ENCODE measurements at regions not wholly inside any gene's neighbourhood (a gene's known extent, or its start where the extent isn't known, plus 50 kb on each side); places are given as distances from the start of the nearest gene placed in this dataset.

DNA sequence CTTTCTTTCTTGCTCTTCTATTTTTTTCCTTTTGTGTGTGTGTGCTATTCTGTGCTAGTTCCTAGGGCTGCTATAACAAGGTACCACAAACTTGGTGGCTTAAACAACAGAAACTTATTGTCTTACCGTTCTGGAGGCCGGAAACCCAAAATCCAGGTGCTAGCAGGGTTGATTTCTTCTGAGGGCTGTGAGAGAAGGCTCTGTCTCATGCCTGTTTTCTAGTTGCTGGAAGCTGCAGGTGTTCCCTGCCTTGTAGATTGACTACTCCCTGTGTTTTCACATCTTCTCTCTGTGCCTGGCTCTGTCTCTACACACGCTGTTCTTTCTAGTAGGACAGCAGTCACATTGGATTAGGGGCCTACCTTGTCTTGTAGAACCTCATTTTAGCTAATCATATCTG lies 150.9 kb upstream of the DSCAM start:
- Histone ChIP-seq H3K9me3 (ENCODE audit: control insufficient read depth, insufficient read depth, low read length) (peaks cover 36% of the 10 kb centered on the region), H3K27me3 (ENCODE audit: control insufficient read depth, insufficient read depth, low read length) (no peaks in the 10 kb centered on the region), H3K27ac (ENCODE audit: low read depth, low read length) (no peak overlapping the region), H3K4me3 (ENCODE audit: low read depth, low read length) (no peak overlapping the region)
- no peak for DNase-seq (ENCODE audit: low read depth, low spot score)
- TF ChIP-seq, protein P1, sequence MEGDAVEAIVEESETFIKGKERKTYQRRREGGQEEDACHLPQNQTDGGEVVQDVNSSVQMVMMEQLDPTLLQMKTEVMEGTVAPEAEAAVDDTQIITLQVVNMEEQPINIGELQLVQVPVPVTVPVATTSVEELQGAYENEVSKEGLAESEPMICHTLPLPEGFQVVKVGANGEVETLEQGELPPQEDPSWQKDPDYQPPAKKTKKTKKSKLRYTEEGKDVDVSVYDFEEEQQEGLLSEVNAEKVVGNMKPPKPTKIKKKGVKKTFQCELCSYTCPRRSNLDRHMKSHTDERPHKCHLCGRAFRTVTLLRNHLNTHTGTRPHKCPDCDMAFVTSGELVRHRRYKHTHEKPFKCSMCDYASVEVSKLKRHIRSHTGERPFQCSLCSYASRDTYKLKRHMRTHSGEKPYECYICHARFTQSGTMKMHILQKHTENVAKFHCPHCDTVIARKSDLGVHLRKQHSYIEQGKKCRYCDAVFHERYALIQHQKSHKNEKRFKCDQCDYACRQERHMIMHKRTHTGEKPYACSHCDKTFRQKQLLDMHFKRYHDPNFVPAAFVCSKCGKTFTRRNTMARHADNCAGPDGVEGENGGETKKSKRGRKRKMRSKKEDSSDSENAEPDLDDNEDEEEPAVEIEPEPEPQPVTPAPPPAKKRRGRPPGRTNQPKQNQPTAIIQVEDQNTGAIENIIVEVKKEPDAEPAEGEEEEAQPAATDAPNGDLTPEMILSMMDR (IDR thresholded peaks at IDR 0.05; ENCODE audit: low read depth, low read length): no peak
- ChIA-PET POLR2A (no interaction called here), CTCF (no interaction called here)

DNA sequence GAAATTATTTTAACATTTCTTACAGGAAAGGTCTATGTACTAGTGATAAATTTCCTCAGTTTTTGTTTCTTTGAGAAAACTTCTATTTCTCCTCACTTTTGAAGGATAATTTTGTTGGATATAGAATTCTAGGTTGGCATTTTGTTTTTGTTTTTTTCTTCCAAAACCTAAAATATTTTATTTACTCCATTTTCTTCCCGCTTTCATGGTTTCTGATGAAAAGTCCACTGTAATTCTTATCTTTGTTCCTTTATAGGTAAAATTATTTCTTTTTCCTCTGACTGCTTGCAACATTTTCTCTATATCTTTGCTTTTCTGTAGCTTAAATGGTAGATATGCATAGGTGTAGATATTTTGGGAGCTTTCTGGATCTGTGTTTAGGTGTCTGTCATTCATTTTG lies 153.9 kb upstream of the DSCAM start:
- CTCF ChIA-PET: no interaction called here
- peaks cover 32% of the 10 kb centered on the region for H3K9me3 ChIP-seq (ENCODE audit: control insufficient read depth, insufficient read depth, low read length)
- no peaks in the 10 kb centered on the region for H3K27me3 ChIP-seq (ENCODE audit: control insufficient read depth, insufficient read depth, low read length)
- POLR2A ChIA-PET: no interaction called here
- no peak for DNase-seq (ENCODE audit: low read depth, low spot score)
- H3K27ac ChIP-seq (ENCODE audit: low read depth, low read length): no peak overlapping the region
- TF ChIP-seq, protein P1 (IDR thresholded peaks at IDR 0.05; ENCODE audit: low read depth, low read length): no peak
- no peak overlapping the region for H3K4me3 ChIP-seq (ENCODE audit: low read depth, low read length)

DNA sequence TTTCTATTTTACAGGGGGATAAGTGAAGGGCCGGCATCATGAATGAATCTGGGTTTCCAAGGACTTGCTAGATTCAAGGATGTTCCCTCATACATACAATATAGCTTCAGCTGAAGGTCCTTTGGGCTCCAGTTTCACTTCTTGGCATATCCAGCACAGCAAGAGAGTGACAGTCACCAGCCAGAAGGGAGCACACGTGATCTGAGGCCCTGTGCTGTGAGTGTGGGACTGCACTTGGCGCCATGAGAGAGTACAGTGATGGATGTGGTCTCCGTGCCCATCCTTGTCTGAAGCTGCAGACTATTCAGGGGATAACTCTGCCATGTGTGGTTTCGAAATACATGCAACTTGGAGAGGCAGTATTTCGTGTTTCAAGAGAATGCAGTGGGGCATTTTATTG lies 159.7 kb upstream of the DSCAM start:
- H3K9me3 ChIP-seq (ENCODE audit: control insufficient read depth, insufficient read depth, low read length): peaks cover 43% of the 10 kb centered on the region
- TF ChIP-seq, protein P1 (IDR thresholded peaks at IDR 0.05; ENCODE audit: low read depth, low read length): no peak
- H3K27me3 ChIP-seq (ENCODE audit: control insufficient read depth, insufficient read depth, low read length): no peaks in the 10 kb centered on the region
- DNase-seq (ENCODE audit: low read depth, low spot score): no peak
- POLR2A ChIA-PET: no interaction called here
- CTCF ChIA-PET: no interaction called here
- H3K27ac ChIP-seq (ENCODE audit: low read depth, low read length): no peak overlapping the region
- H3K4me3 ChIP-seq (ENCODE audit: low read depth, low read length): no peak overlapping the region

DNA sequence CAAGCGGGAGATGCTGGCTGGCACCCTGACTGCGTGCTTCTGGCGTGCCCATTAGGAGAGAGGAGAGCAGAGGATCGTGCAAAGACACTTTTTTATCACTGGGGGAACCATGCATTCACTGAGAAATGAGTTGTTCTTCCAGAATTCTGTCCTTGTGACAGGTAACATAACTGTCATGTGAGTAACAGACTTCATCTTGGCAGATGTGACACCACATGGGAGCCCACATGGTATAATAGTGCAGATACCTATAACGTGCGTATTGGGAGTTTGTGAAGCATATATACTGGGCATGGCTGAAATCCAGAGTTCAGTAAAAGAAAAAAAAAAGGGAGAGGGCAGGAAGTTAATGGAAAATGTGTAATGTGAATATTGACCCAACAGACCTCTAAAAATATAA lies 159.6 kb upstream of the BACE2 start:
- no peak for DNase-seq (ENCODE audit: low read depth, low spot score)
- Histone ChIP-seq H3K9me3 (ENCODE audit: control insufficient read depth, insufficient read depth, low read length) (peaks cover 53% of the 10 kb centered on the region), H3K27me3 (ENCODE audit: control insufficient read depth, insufficient read depth, low read length) (no peaks in the 10 kb centered on the region), H3K4me3 (ENCODE audit: low read depth, low read length) (no peak overlapping the region), H3K27ac (ENCODE audit: low read depth, low read length) (no peak overlapping the region)
- CTCF ChIA-PET: no interaction called here
- TF ChIP-seq, protein P1 (IDR thresholded peaks at IDR 0.05; ENCODE audit: low read depth, low read length): no peak
- POLR2A ChIA-PET: no interaction called here

DNA sequence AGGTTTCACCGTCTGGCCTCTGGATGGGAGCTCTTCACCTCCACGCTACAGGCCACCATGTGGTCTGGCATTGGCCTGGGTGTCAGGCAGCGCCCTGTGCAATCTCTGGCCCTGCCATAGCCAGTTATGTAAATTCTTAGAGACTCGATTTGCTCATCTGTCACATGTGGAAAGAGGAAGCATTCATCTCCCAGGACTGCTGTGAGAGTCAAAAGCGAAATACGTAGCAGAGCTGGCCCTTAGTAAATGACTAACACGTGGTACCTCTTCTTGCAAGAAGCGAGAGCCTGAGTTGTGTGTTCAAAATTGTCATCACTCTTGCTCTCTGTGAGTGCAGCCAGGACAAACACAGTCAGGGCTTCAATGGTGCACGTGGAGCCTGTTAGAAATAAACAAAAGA lies 159.0 kb upstream of the BACE2 start:
- CTCF ChIA-PET: no interaction called here
- Histone ChIP-seq H3K4me3 (ENCODE audit: low read depth, low read length) (no peak overlapping the region), H3K27ac (ENCODE audit: low read depth, low read length) (no peak overlapping the region), H3K27me3 (ENCODE audit: control insufficient read depth, insufficient read depth, low read length) (no peaks in the 10 kb centered on the region), H3K9me3 (ENCODE audit: control insufficient read depth, insufficient read depth, low read length) (peaks cover 53% of the 10 kb centered on the region)
- DNase-seq (ENCODE audit: low read depth, low spot score): no peak
- TF ChIP-seq, protein P1 (IDR thresholded peaks at IDR 0.05; ENCODE audit: low read depth, low read length): no peak
- POLR2A ChIA-PET: no interaction called here
